Mesothelial cell of epicardium (in vitro differentiated cells): ENCODE measurements at regions not wholly inside any gene's neighbourhood (a gene's known extent, or its start where the extent isn't known, plus 50 kb on each side); places are given as distances from the start of the nearest gene placed in this dataset.
A peak's percentile ranks its signal among the peaks of the same experiment; 100 is the strongest.
"Not testable (repeated sequence)": the region's sequence is repeated elsewhere in the genome, so short reads cannot be mapped to it uniquely, and the experiment has no call there.

Source experiments
- DNase-seq, 2 experiments: peaks; one replicate each; pipeline ENCODE4 v3.0.0; 2021; ENCODE audit warnings: low spot score in 2 of 2; ENCODE audit not compliant: unreplicated experiment in 2 of 2
- H3K27ac Mint-ChIP-seq: 2 replicates; pipeline ENCODE4 v1.8.0; 2021; ENCODE audit warnings: mixed read lengths
- H3K27me3 Mint-ChIP-seq: 2 replicates; pipeline ENCODE4 v1.8.0; 2021; ENCODE audit warnings: low read depth, mixed read lengths
- H3K36me3 Mint-ChIP-seq: 2 replicates; pipeline ENCODE4 v1.8.0; 2021; ENCODE audit warnings: mixed read lengths
- H3K4me1 Mint-ChIP-seq: 2 replicates; pipeline ENCODE4 v1.8.0; 2021; ENCODE audit warnings: mixed read lengths
- H3K4me3 Mint-ChIP-seq: 2 replicates; pipeline ENCODE4 v1.8.0; 2021; ENCODE audit warnings: mild to moderate bottlenecking, moderate library complexity, mixed read lengths
- H3K9me3 Mint-ChIP-seq: 2 replicates; pipeline ENCODE4 v1.8.0; 2021; ENCODE audit warnings: mixed read lengths
- TF ChIP-seq, protein P1 (sequence below): fragments of 200-600 bp; sonication (generic); IDR thresholded peaks from one replicate; pipeline ENCODE4 v1.5.0; 2021; ENCODE audit warnings: antibody characterized with exemption; ENCODE audit not compliant: unreplicated experiment

DNA sequence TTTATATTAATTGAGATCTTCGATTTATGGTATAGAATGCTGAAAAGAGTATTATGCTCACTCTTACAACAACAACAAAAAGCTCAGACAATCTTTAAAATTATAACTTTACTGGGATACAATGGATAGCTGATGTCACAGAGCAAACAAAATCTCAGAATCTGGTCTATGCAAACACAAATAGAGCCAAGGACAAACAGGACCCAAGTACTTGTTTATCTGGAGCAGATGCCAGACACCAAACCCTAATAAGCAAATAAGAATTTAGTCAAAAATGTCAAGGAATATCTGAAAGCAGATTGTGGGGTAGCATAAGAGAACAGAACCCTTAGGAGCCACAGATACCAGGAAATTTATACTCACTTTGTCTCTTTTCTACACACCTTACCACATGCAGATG, 302.2 kb downstream of the CGGBP1 start:
- H3K27ac Mint-ChIP-seq = no peak overlapping the region
- no peak for DNase-seq
- no peaks in the 10 kb centered on the region for H3K27me3 Mint-ChIP-seq
- TF ChIP-seq, protein P1, sequence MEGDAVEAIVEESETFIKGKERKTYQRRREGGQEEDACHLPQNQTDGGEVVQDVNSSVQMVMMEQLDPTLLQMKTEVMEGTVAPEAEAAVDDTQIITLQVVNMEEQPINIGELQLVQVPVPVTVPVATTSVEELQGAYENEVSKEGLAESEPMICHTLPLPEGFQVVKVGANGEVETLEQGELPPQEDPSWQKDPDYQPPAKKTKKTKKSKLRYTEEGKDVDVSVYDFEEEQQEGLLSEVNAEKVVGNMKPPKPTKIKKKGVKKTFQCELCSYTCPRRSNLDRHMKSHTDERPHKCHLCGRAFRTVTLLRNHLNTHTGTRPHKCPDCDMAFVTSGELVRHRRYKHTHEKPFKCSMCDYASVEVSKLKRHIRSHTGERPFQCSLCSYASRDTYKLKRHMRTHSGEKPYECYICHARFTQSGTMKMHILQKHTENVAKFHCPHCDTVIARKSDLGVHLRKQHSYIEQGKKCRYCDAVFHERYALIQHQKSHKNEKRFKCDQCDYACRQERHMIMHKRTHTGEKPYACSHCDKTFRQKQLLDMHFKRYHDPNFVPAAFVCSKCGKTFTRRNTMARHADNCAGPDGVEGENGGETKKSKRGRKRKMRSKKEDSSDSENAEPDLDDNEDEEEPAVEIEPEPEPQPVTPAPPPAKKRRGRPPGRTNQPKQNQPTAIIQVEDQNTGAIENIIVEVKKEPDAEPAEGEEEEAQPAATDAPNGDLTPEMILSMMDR = no peak
- no peaks in the 10 kb centered on the region for H3K4me1 Mint-ChIP-seq
- H3K4me3 Mint-ChIP-seq = no peak overlapping the region
- H3K9me3 Mint-ChIP-seq = peaks cover 7% of the 10 kb centered on the region
- H3K36me3 Mint-ChIP-seq = no peaks in the 10 kb centered on the region

DNA sequence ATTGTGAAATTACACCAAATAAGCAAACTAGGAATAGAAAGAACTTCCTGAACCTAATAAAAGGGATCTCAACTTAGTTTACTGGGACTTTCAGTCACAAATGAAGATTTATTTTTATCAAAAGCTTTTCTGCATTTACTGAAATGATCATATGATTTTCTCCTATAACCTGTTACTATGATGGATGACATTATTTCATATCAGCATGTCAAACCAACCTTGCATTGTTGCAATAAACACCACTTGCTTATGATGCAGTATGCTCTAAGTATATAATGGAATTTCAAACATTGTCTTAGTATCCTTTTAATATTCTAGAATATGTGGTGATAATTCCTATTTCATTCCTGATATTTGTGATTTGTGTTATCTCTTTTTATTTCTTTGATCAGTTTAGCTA, 303.0 kb downstream of the CGGBP1 start:
- Mint-ChIP-seq H3K4me1 (no peaks in the 10 kb centered on the region), H3K4me3 (no peak overlapping the region), H3K9me3 (peaks cover 3% of the 10 kb centered on the region), H3K36me3 (no peaks in the 10 kb centered on the region), H3K27ac (no peak overlapping the region), H3K27me3 (no peaks in the 10 kb centered on the region)
- no peak for DNase-seq
- TF ChIP-seq, protein P1 = no peak

DNA sequence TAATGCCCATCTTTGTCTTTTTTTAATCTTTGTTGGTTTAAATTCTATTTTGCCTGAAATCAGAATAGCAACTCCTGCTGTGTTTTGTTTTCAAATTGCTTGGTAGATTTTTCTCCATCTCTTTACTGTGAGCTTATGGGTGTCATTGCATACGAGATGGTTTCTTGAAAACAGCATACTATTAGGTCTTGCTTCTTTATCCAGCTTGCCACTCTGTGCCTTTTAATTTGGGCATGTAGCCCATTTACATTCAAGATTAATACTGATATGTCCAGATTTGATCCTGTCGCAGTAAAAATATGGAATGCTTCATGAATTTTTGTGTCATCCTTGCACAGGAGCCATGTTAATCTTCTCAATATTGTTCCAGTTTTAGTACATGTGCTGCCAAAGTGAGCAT, 316.6 kb downstream of the CGGBP1 start:
- no peaks in the 10 kb centered on the region for H3K4me1 Mint-ChIP-seq
- no peak for DNase-seq
- TF ChIP-seq, protein P1 = no peak
- H3K9me3 Mint-ChIP-seq = peaks cover 33% of the 10 kb centered on the region
- peaks cover 6% of the 10 kb centered on the region for H3K36me3 Mint-ChIP-seq
- H3K27me3 Mint-ChIP-seq = no peaks in the 10 kb centered on the region
- H3K27ac Mint-ChIP-seq = no peak overlapping the region
- H3K4me3 Mint-ChIP-seq = no peak overlapping the region

DNA sequence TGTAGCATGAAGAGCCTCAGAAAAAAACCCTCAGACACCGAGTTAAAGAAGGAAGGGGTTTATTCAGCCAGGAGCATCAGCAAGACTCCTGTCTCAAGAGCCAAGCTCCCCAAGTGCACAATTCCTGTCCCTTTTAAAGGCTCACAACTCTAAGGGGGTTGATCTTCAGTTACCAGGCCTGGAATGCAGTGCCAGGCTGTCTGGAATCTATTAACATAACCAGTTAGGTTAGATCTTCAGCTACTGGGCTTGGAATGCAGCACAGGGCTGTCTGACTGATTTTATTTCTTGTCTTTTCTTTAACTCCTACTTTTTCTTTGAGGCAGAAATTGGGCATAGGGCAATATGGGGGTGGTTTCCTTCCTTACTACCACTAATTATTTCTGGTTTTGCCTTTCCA, 317.9 kb downstream of the CGGBP1 start:
- not testable (repeated sequence) for H3K27ac Mint-ChIP-seq, H3K27me3 Mint-ChIP-seq, DNase-seq, H3K36me3 Mint-ChIP-seq, H3K4me1 Mint-ChIP-seq, H3K4me3 Mint-ChIP-seq
- H3K9me3 Mint-ChIP-seq = peaks cover 33% of the 10 kb centered on the region

DNA sequence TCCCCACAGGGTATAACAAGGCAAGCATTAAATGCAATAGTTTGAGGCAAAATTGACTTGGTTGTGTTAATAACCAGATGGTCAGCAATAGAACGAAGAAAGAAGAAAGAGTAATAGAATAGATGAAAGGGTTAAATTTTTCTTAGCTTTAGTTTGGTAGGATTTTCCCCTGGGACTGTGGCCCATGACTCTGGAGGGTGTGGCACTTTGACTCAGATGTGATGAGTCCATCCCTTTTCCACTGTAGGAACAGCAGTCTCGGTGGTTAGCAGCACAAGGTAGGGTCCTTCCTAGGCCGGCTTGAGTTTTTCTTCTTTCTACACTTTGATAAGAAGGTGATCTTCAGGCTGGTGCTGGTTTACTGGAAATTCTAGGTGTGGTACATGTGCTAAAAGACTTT, 321.0 kb downstream of the CGGBP1 start:
- H3K9me3 Mint-ChIP-seq = peaks cover 38% of the 10 kb centered on the region
- not testable (repeated sequence) for H3K4me3 Mint-ChIP-seq, H3K36me3 Mint-ChIP-seq, H3K27me3 Mint-ChIP-seq, DNase-seq, H3K27ac Mint-ChIP-seq, H3K4me1 Mint-ChIP-seq

DNA sequence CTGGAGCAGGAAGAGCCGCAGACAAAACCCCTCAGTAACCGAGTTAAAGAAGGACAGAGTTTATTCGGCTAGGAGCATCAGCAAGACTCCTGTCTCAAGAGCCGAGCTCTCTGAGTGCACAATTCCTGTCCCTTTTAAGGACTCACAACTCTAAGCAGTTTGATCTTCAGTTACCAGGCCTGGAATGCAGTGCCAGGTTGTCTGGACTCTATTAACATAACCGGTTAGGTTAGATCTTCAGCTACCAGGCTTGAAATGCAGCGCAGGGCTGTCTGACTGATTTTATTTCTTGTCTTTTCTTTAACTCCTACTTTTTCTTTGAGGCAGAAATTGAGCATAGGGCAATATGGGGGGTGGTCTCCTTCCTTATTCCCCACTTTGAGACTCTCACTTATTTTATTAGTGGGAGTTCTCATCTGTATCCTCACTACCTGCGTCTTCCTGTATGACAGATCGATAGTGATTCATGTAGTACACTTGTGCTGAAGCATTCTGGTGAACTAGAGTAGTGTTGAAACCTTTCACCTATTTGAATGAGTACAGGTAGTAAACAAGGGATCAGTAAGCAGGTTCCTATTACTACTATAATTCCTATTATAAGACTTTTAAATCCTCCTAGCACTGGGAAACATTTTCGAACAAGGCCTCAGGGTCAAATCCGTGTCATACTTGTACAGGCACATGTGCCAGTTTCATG, 325.0 kb downstream of the CGGBP1 start:
- no peaks in the 10 kb centered on the region for H3K36me3 Mint-ChIP-seq
- H3K27me3 Mint-ChIP-seq = no peaks in the 10 kb centered on the region
- DNase-seq = no peak
- H3K27ac Mint-ChIP-seq = peak overlapping the region; percentile 85
- peaks cover 10% of the 10 kb centered on the region for H3K4me1 Mint-ChIP-seq
- H3K9me3 Mint-ChIP-seq = peaks cover 17% of the 10 kb centered on the region
- TF ChIP-seq, protein P1 = no peak
- H3K4me3 Mint-ChIP-seq = no peak overlapping the region

DNA sequence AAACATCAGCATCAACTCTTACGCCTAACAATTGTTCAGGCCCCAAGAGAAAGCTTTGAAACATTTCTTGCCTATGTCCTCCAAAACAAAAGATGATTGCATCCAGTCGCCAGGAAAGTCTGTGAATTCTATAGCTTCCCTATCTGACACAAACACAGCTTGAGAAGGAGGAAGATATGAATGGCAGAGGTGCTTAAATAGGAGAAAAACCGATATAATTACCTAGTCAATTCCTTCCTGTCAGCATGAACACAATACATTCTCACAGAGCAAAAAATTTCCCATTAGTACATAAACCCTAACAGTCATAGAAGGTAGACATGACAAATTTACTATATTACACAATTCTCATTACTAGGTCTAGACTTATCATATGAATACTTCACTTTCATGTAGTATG, 326.5 kb downstream of the CGGBP1 start:
- H3K36me3 Mint-ChIP-seq = no peaks in the 10 kb centered on the region
- TF ChIP-seq, protein P1 = no peak
- no peak for DNase-seq
- H3K9me3 Mint-ChIP-seq = peaks cover 17% of the 10 kb centered on the region
- no peak overlapping the region for H3K27ac Mint-ChIP-seq
- no peak overlapping the region for H3K4me3 Mint-ChIP-seq
- H3K4me1 Mint-ChIP-seq = peaks cover 10% of the 10 kb centered on the region
- H3K27me3 Mint-ChIP-seq = no peaks in the 10 kb centered on the region
